ENCODE measurements at regions not wholly inside any gene's neighbourhood (a gene's known extent, or its start where the extent isn't known, plus 50 kb on each side); places are given as distances from the start of the nearest gene placed in this dataset. TPM values are rescaled to one million over a fixed set of nuclear protein-coding genes. Genes with fewer than 3 reads are reported as not detected.

GRCh38 chr20:7817286-7817685 lies 123.0 kb downstream of the HAO1 start:
- intact Hi-C loops (cut with DNase I), result no loop called here
- DNase-seq (ENCODE audit: missing footprints), result no peak
- ATAC-seq, result no peak

GRCh38 chr20:7818477-7818876 lies 121.8 kb downstream of the HAO1 start:
- no peak for ATAC-seq
- intact Hi-C loops (cut with DNase I), result no loop called here
- no peak for DNase-seq (ENCODE audit: missing footprints)

GRCh38 chr20:7820897-7821296 lies 119.4 kb downstream of the HAO1 start:
- ATAC-seq, result no peak
- intact Hi-C loops (cut with DNase I), result no loop called here
- DNase-seq (ENCODE audit: missing footprints), result no peak

- intact Hi-C loops (cut with DNase I), result no loop called here
- ATAC-seq, result no peak
- DNase-seq (ENCODE audit: missing footprints), result no peak
Observed at GRCh38 chr20:7822772-7823171, 117.5 kb downstream of the HAO1 start.

GRCh38 chr20:7828437-7828836 lies 111.8 kb downstream of the HAO1 start:
- peak; percentile 50 for ATAC-seq
- intact Hi-C loops (cut with DNase I), result no loop called here
- no peak for DNase-seq (ENCODE audit: missing footprints)

GRCh38 chr20:7829031-7829430 lies 111.2 kb downstream of the HAO1 start:
- intact Hi-C loops (cut with DNase I), result no loop called here
- DNase-seq (ENCODE audit: missing footprints) (no peak), ATAC-seq (no peak)

- ATAC-seq (no peak), DNase-seq (ENCODE audit: missing footprints) (no peak)
- intact Hi-C loops (cut with DNase I), result no loop called here
Observed at GRCh38 chr20:7829776-7830175, 110.5 kb downstream of the HAO1 start.

Small RNA genes lying in the stretch of these regions (microRNA-seq; reads per million reads assigned to microRNA genes)
- gene MIR8062, result not detected
